ENCODE measurements at regions not wholly inside any gene's neighbourhood (a gene's known extent, or its start where the extent isn't known, plus 50 kb on each side); places are given as distances from the start of the nearest gene placed in this dataset.

DNA sequence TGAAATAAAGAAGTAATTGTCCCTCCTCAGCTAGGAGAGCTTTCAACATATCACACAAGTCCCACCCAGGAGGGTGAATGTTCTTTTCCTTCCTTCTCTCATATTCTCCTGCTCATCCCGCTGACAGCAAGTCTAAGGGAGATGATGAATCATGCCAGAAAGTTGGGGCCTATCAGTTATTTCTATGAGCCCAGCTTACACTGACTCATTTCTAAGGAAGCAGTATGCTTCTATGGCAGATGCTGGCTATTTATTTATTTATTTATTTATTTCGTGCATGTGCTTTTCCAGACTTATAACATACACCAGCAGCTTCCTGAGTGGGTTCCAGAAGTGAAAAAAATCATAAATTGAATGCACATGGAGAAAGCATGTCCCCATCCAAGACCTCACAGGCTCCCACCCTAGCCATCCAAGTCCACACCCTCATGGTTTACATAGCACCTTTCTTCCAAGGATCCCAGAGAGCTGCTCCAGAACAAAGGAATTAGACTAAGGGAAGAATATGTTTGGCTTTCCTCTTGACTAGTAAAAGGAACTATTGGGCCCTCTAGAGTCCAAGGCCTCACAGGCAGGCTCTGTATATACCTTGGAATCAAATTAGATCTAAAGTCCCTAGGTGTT is 1074.2 kb upstream of the ZEB2 start:
- no peak for ATAC-seq

DNA sequence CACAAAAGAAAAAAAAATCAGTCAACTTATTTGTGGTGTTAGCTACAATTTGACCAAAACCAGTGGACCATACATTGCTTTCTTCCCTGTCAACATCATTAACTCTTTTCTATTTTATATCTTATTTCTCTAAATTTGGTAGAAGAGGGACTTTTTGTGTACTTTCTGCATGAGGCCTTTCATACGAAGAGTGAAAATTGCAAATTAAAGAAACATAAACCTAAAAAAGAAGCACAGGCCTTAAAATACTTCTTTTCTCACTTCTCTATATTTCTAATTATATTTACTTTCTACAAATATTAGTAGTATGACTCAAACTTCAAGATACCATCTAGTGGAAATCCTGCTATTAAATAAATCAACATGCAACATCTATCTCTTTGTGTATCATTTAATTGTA is 1073.4 kb upstream of the ZEB2 start:
- no peak for ATAC-seq

DNA sequence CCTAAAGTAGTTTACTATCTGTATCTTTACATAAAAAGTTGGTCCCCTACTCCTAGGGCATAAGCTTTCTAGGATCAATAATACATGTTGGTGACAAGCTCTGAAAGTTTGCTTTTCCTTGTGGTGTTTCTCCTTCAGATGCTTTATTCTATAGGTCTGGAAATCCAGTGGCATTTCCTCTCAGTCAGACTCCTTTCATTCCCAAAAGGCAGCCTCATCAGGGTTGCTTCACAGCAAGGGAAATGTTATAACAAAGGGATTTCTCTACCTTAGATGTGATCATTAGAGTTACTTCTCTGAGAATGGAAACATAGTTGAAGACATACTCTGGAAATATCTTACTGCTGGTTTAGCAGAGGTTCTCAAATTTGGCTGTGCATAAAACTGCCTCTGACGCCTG is 1072.4 kb upstream of the ZEB2 start:
- ATAC-seq, result no peak

DNA sequence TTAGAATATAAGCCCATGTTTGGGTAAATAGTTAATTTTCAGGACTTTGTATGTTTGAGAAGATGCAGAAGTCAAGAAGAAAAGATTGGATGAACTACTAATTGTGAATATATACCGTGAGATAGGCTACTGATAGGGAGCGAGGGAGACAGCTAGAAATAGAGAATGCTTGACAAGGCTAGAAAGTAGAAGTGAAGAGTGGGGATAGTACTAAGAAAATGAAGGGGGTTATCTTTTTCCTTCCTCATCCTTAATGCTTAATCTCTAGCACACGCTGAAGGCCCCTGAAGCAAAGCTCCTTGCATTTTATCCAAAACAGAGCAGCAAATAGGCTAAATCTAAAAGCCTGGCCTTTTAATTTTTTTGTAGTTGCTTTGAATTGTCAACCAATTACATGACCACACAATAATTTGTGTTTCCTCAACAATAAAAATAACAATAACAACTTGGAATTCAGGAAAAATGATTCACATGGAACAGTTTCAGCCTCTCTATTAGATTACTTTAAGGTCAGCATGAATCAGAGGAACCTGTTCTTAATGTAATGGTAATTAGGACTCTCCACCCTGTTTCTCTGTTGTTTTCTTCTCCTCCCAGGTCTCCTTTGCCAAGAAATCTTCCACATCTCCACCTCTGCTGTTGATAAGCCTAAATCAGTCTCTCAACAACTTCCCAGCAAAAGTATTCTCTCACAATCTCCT is 1071.3 kb upstream of the ZEB2 start:
- no peak for ATAC-seq

DNA sequence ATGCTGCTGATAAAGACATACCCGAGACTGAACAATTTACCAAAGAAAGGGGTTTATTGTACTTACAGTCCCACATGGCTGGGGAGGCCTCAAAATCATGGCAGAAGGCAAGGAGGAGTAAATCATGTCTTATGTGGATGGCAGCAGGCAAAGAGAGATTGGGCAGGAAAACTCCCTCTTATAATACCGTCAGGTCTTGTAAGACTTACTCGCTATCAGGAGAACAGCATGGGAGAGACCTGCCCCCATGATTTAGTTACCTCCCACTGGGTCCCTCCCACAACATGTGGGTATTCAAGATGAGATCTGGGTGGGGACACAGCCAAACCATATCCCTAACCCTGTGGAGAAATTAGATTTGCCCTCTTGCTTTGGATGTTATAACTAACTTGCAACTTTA is 1068.0 kb upstream of the ZEB2 start:
- ATAC-seq, result no peak

DNA sequence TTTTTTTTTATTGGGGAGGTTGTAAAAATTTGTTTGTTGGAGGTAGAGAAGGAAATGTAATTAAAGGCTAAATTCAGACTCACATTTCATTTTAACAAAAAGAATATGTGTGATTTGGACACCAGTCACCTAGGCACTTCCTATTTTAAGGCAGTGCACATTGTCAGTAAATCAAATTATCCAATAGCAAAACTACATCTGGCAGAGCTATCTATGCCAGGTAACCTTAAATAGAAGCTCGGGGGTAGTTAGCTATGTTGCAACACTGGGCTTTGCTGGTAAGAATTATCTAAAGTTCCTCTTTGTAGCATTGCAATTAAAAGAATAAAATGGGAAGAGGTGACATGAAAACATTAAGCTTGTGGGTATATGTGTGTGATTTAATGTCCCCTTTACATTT is 1064.4 kb upstream of the ZEB2 start:
- ATAC-seq, result no peak

DNA sequence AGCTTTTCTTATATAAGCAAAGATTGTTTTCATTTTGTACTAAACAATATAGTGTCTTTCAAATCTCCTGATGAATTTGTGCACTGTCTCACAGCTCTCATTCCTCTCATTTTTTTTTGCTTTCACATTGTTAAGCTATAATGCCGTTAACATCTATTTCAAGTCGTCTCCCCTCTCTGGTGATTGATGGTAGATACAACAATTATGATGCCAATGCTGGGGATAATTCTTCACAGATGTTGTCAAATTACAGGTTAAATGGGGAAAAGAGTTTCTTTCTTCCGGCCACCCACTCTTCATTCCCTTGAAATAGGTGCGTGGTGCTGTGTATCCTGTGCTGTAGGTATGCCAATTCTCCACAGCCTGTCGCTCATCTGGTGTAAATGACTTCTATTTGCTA is 1053.7 kb upstream of the ZEB2 start:
- no peak for ATAC-seq

DNA sequence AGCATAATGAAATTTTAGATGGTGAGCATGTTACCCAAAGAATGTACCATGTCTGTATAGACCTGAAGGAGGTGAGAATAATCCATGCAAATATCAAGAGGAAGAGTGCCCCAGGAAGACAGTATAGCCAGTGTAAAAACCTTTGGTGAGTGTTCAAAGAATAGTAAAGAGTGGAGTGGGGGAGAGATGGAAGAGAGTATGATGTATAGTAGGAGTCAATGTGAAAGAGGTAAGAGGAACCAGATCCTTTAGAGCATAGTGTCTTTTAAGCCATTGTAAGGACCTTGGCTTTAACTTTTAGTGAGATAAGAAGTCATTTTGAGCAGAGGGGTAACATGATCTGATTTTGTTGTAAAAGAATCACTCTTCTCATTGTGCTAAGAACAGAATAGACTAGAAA is 1052.3 kb upstream of the ZEB2 start:
- ATAC-seq, result no peak

DNA sequence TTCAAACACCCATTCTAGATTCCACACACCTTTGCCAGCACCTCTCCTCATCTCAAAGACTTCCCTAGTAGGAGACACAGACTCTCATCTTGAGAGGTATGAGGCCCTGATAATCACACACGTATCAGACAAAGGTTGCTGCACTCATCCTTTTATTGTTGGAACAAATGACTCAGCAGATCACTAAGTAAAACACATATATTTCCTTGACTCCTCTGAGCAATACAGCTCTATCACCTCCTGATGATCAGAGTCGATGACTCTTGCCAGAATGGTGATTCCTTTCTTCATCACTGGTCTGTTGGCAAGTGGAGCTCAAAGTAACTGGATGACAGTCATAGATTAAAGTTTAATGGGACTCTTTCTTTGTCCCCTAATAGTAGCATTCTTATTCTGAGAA is 1049.2 kb upstream of the ZEB2 start:
- no peak for ATAC-seq

DNA sequence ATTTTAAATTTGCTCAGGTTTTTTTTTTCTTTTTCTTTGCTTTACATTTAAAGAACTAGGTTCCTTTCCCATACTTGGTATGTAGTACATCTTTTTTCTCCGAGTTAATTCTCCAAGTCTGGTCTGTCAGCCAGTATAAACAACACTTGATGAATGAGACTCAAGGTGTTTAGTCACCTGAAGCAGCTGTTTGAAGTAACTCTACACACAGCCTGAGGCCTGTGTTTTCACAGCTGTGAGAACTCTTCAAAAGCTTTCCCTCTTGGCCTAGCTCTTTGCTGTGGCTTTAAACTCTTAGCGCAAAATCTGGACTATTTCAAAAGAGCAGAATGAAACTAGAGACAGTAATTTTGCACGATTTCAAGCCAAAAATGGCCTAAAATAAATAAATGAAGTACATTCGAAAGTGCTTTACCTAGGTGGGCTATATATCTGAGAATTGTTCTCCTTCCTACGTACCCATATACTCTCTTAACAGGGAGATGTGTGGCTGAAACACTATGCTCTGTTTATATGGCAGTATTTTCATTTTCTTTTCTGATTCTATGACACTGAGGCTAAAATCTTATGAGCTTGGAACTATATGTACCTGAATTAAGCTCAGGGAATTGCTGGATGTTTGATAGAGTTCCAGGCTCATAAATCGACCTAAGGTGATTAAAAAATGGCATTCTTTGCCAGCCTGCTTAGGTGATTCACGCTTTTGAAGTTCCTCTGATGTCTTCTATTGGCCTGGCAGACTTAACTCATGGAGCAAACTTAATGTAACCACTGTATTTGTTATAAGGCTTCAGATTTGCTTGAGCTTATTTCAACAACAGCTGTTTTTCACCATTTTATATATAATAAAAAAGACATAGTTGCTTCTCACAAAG is 1044.1 kb upstream of the ZEB2 start:
- no peak for ATAC-seq

DNA sequence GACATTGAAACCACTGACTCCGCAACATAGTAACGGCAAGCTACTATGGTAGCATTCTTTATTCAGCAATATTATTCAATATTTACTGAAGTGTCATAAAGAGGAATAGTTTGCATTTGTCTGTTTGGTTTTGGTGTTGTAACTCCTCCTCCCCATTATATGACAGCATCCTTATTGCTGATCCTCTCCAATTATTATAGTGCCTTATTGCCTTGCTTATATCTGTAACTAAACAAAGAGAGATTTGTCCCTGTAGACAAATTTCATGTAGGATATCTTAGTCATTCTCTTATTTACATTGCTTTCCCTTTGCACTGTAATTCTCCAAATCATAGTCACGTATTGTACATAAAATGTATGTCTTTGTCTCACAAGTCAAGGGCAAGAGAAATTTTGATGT is 1041.2 kb upstream of the ZEB2 start:
- ATAC-seq, result no peak

DNA sequence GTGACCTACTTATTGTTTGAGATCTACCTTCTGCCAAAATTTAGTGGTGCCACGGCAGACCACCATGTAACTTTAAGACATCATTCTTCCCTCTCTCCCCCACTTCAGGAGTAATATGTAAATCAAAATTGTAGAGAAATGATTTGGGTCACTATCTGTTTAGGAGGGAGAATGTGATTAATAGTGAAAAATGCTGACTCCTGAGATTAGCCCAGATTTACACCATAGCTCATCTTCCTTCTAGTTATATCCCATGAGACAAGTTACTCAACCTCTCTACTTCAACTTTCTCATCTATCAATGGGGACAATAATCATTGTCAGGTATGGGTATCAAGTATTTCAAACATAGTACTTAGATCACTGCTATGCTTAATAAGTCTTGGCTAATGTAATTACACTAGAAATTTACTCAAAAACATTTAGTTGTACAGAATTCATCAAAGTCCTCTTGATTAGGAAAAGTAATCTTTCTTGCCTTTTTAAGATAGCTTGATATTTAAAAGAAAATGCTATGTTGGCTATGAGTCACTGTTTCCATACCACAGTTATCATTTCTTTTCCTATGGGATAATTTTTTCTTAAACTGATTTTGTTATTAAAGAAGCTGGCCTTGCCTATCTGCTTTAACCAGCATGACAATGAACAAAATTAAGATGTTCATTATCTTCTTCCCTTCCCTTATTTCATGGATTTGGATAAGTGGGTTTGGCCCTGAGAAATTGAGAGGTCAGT is 1038.9 kb upstream of the ZEB2 start:
- ATAC-seq, result no peak

DNA sequence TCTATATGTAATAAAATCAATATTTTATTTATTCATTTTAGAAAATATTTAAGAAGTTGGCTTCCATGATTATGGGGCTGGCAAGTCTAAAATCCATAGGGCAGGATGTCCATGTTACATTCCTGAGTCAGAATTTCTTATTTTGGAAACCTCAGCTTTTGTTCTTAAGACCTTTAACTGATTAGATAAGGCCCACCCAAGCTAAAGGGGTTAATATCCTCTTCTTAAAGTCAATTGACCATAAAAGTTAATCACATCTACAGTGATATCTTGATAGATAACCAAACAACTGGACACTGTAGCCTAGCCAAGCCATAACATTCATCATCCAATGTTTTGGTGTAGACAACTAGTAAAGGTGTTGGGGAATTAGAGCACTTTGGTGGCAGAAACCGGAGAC is 1035.4 kb upstream of the ZEB2 start:
- ATAC-seq, result no peak

DNA sequence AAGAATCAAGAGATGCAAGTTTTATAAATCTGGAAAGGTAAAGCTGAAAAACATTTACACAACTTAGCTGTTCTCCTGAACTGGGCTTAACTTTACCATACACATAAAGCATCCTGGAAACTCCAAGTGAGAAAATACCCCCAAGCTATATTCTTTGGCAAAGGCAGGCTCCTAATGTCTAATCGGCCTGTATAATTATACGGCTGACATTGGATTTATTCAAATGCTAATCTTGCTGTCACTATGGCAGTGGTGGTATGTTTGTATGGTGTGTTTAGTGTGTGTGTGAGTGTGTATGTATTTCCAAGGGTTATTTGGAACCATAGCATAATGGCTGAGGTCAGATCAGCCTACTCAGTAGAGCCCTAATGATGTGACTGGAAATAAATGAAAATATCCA is 1031.8 kb upstream of the ZEB2 start:
- ATAC-seq, result no peak

DNA sequence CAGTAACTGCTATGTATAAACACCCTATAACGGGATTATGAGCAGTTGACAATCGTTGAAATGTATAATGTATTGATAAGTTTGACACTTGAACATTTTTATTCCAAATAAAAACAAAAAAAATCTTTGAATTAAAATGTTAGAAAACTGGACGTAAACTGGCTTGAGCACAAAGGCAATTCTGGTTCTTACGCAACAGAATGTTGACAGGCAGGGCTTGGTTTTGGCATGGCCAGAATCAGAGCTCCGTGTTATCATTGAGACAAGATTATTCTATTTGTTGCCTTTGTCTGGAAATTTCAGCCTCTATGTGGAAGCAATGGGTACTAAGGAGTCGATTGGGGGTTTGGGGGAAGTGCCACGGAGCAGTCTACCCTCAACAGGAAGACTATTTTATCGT is 1028.6 kb upstream of the ZEB2 start:
- ATAC-seq, result no peak

DNA sequence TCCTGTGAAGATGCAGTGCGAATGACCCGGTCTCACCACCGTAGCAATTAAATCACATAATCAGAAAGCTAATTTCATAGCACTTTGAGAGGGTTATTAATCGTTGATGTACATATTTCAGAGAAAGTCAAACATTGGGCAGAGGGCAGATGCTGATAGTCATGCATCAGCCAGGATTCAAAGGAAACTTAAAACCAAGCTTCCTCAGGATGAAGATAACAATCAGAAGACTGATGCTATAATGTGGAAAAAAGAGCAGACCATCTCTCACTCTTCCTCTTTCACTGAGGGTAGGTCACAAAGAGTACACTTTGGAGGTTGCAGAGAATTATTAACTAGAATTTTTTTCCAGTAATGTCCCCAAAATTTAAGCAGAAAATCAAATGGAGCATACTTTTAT is 1027.7 kb upstream of the ZEB2 start:
- ATAC-seq, result no peak

DNA sequence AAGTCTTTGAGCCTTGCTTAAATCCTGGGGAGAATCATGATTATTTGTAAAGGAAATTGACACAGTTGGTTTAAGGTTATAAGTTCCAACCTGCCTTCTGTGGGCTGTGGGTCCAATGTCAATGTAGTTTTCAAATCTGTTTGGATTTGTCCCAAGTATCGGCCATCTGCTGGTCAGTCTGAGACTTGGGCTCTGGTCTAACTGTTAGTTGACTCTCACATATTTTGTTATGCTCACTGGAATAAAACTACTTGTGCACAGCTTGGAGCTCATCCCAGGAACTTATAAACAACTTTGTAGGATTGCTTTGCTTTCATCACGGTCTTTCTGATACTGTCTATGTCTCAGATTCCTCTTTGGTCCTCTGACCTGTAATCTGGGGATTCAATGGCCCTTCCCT is 1026.2 kb upstream of the ZEB2 start:
- ATAC-seq, result no peak

DNA sequence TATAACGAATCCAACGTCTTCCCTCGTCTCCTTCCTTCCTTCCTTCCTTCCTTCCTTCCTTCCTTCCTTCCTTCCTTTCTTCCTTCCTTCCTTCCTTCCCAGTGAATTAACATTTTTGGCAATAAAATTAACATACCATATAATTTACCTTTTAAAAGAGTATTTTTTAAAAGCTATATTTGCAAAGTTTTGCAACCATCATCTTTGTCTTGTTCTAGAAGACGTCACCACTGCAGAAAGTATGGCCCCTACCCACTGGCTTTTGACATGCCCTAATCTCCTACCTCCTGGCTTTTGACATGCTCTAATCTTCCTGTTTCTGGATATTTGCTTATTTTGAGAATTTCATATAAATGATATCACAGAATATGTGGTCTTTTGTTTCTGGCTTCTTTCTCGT is 1023.9 kb upstream of the ZEB2 start:
- no peak for ATAC-seq

DNA sequence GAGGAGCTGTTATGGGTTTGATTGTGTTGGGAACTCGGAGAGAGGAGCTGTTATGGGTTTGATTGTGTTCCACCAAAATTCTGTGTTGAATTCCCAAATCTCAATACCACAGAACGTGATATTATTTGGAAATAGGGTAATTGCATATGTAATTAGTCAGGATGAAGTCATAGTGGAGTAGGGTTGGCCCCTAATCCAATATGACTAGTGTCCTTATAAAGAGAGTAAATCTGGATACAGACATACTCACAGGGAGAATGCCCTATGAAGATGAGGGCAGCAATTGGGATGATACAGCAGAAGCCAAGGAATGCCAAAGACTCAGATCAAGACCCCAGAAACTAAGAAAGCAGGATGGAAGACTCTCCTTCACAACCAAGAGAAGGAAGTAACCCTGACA is 1023.2 kb upstream of the ZEB2 start:
- ATAC-seq, result no peak

DNA sequence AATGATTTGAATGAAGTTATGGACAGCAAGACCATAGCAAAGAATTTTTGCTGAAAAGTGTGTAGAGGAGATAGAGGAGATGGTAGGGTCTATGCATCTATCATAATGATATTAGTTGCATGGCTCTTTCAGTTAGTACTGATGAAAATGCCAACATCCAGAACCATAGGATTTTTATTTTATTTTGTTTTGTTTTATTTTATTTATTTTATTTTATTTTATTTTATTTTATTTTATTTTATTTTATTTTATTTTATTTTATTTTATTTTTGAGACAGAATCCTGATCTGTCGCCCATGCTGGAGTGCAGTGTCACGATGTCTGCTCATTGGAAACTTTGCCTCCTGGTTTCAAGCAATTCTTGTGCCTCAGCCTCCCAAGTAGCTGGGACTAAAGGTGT is 1021.1 kb upstream of the ZEB2 start:
- no peak for ATAC-seq

DNA sequence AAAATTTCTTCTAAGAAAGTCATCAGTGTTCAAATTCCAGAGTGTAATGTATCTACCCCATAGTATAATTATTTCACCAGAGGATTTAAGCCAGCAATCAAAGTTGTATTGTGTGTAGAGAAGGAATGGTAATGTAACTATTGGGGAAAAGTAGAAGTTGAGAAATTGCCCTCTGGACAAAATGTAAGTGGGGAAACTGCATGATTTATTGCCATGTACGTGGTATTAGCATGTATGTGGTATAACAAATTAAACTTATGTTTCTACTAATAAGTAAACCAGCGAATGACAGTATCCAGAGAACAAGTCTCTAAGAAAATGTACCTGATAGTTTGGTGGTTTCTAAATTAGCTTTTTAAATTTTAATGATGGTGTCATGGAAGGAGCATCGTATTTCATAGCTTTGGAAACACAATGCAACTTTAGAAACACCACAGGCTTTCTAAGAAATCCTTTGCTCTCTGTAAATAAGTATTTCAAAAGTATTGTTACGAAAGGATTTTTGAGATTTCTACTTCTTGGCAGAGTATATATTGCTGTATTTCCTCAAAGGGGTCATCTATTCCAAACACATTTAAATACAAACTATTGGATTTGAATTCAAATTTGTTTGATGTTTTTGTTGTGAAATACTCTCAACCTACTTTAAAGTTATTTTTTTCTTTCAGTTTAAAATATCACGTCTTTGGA is 1018.9 kb upstream of the ZEB2 start:
- ATAC-seq, result no peak

DNA sequence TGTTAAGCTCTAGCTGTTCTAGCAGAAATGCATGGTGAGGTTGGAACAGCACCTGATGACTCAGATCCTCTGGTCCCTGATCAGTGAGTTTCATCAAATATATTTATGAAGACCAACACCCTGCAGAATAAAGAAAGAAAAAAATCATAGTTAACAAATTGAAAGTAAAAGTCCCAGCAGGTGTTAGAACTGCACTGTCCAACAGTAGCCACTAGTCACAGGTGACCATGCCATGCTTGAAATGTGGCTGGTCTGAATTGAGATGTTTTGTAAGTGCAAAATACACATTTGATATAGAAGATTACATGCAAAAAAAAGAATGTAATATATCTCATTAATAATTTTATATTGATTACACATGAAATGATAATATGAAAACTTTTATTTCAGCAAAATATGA is 1010.7 kb upstream of the ZEB2 start:
- no peak for ATAC-seq

DNA sequence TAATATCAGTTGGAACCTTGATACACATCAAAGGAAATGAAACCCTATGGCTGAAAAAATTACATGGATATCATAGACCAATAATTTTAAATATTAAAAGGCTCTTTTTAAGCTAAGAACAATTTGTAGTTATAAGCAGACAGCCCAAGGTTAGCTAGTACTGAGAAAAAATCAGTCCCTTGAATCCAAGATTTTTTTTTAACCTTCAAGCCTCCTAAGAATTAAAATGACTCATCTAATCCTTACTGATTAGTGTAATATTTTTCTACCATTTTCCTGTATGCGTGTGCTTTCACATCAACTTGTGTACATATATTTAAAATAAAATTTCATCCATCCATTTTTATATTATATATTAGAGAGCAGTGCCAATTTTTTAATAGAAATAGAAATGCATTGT is 1004.9 kb upstream of the ZEB2 start:
- no peak for ATAC-seq
